GM10248 (cell line): ENCODE measurements at regions not wholly inside any gene's neighbourhood (a gene's known extent, or its start where the extent isn't known, plus 50 kb on each side); places are given as distances from the start of the nearest gene placed in this dataset.

ENCODE experiments used
- CTCF ChIA-PET: fragments of 300-600 bp; sonication (Branson Sonifier 250); formaldehyde crosslinking; extraction: SDS; loops from one replicate; lab custom pipeline; 2021; ENCODE audit warnings: antibody characterized with exemption; lab: Yijun Ruan, JAX
- POLR2A ChIA-PET: fragments of 350-650 bp; sonication (Branson Sonifier 250); formaldehyde crosslinking; extraction: SDS; loops from one replicate; lab custom pipeline; 2020; ENCODE audit warnings: antibody characterized with exemption; lab: Yijun Ruan, JAX
- DNase-seq: peaks from one replicate; pipeline ENCODE4 v3.0.0; 2012; ENCODE audit errors: extremely low spot score
- CTCF ChIP-seq: IDR thresholded peaks from 2 replicates; pipeline ENCODE4 v1.5.1; 2012; ENCODE audit warnings: mild to moderate bottlenecking, low read depth; ENCODE audit errors: extremely low read depth, missing control alignments, control extremely low read depth

- ChIA-PET POLR2A (no interaction called here), CTCF (no interaction called here)
- DNase-seq: no peak
- no peak for TF ChIP-seq CTCF
These were observed 422.6 kb upstream of the TENM3 start for GRCh38 chr4:181820553-181820952.

- ChIA-PET CTCF (interaction anchor here (1.3 kb wide), 1 partner anchor 12 kb away, joined by 3 read pairs; no protein-coding TSS in a partner anchor), POLR2A (no interaction called here)
- TF ChIP-seq CTCF: no peak
- DNase-seq: no peak
These were observed 421.9 kb upstream of the TENM3 start for GRCh38 chr4:181821039-181822004.

GRCh38 chr4:181822005-181822375, 421.2 kb upstream of the TENM3 start:
- DNase-seq: no peak
- CTCF ChIA-PET: interaction anchor here (1.2 to 1.3 kb wide), 2 partner anchors 10 to 13 kb away, joined by 3 read pairs; no protein-coding TSS in a partner anchor
- POLR2A ChIA-PET: no interaction called here
- TF ChIP-seq CTCF: no peak

GRCh38 chr4:181823183-181823582, 420.0 kb upstream of the TENM3 start:
- TF ChIP-seq CTCF: no peak
- no peak for DNase-seq
- ChIA-PET POLR2A (no interaction called here), CTCF (interaction anchor here (1.2 to 1.3 kb wide), 2 partner anchors 9 to 160 kb away, joined by 3 read pairs; no protein-coding TSS in a partner anchor)

- TF ChIP-seq CTCF: no peak
- POLR2A ChIA-PET: no interaction called here
- DNase-seq: no peak
- CTCF ChIA-PET: interaction anchor here (1.3 kb wide), 1 partner anchor 160 kb away, joined by 3 read pairs; no protein-coding TSS in a partner anchor
These were observed 419.6 kb upstream of the TENM3 start for GRCh38 chr4:181823645-181824044.

GRCh38 chr4:181825564-181825963, 417.6 kb upstream of the TENM3 start:
- DNase-seq: no peak
- ChIA-PET POLR2A (no interaction called here), CTCF (no interaction called here)
- no peak for TF ChIP-seq CTCF
